WTC11 (cell line): ENCODE measurements at regions not wholly inside any gene's neighbourhood (a gene's known extent, or its start where the extent isn't known, plus 50 kb on each side); places are given as distances from the start of the nearest gene placed in this dataset.

ENCODE experiments used
- ATAC-seq: fragments of 200-7000 bp; cut with Tn5 transposase; 2 replicates; pipeline ENCODE4 v1.10.0; 2021; ENCODE audit warnings: mild to moderate bottlenecking, moderate library complexity
- CTCF ChIA-PET: fragments of 300-600 bp; sonication (Branson Sonifier 250); formaldehyde crosslinking; loops from one replicate; lab custom pipeline; 2021; ENCODE audit warnings: antibody characterized with exemption; lab: Charles Lee
- POLR2A ChIA-PET: fragments of 350-600 bp; sonication (Branson Sonifier 250); formaldehyde crosslinking; loops from one replicate; lab custom pipeline; 2021; ENCODE audit warnings: antibody characterized with exemption; lab: Charles Lee
- DNase-seq: peaks from one replicate; pipeline ENCODE4 v3.0.0; 2021; ENCODE audit warnings: low spot score
- H3K27ac Mint-ChIP-seq: 2 replicates; pipeline ENCODE4 v1.8.0; 2021; ENCODE audit warnings: mixed read lengths
- H3K27me3 Mint-ChIP-seq: 2 replicates; pipeline ENCODE4 v1.8.0; 2021; ENCODE audit warnings: low read depth, mild to moderate bottlenecking, moderate library complexity, mixed read lengths
- H3K36me3 Mint-ChIP-seq: 2 replicates; pipeline ENCODE4 v1.8.0; 2021; ENCODE audit warnings: mixed read lengths
- H3K4me1 Mint-ChIP-seq: 2 replicates; pipeline ENCODE4 v1.8.0; 2022; ENCODE audit warnings: mixed read lengths
- H3K4me3 Mint-ChIP-seq: 2 replicates; pipeline ENCODE4 v1.8.0; 2021; ENCODE audit warnings: mild to moderate bottlenecking, moderate library complexity, mixed read lengths
- H3K9me3 Mint-ChIP-seq: 2 replicates; pipeline ENCODE4 v1.8.0; 2021; ENCODE audit warnings: mixed read lengths
- ATF2 ChIP-seq: sonication (generic); formaldehyde crosslinking; IDR thresholded peaks from 2 replicates; pipeline ENCODE4 v1.8.1; 2022; ENCODE audit warnings: low read depth, missing genetic modification reagents, borderline replicate concordance
- ATF6 ChIP-seq: sonication (generic); formaldehyde crosslinking; IDR thresholded peaks from 2 replicates; pipeline ENCODE4 v1.8.1; 2023; ENCODE audit warnings: mild to moderate bottlenecking, missing genetic modification reagents
- CTCF ChIP-seq: fragments of 200-600 bp; IDR thresholded peaks from 2 replicates; pipeline ENCODE4 v1.8.0; 2022; ENCODE audit warnings: antibody characterized with exemption
- E2F1 ChIP-seq: sonication (generic); formaldehyde crosslinking; IDR thresholded peaks from 2 replicates; pipeline ENCODE4 v1.8.0; 2022; ENCODE audit warnings: mild to moderate bottlenecking, missing genetic modification reagents
- FOXK1 ChIP-seq: sonication (generic); formaldehyde crosslinking; IDR thresholded peaks from 2 replicates; pipeline ENCODE4 v1.8.0; 2022; ENCODE audit warnings: mild to moderate bottlenecking, moderate library complexity, missing genetic modification reagents
- JUN ChIP-seq: sonication (generic); formaldehyde crosslinking; IDR thresholded peaks from 2 replicates; pipeline ENCODE4 v1.8.0; 2023; ENCODE audit warnings: mild to moderate bottlenecking, missing genetic modification reagents
- KAT7 ChIP-seq: sonication (generic); formaldehyde crosslinking; IDR thresholded peaks from 2 replicates; pipeline ENCODE4 v1.8.1; 2023; ENCODE audit warnings: missing genetic modification reagents, mild to moderate bottlenecking, borderline replicate concordance
- MYBL2 ChIP-seq: sonication (generic); formaldehyde crosslinking; IDR thresholded peaks from 2 replicates; pipeline ENCODE4 v1.8.1; 2023; ENCODE audit warnings: mild to moderate bottlenecking, moderate library complexity, missing genetic modification reagents
- NFYB ChIP-seq: sonication (generic); formaldehyde crosslinking; conservative IDR thresholded peaks from 2 replicates; pipeline ENCODE4 v1.8.0; 2022; ENCODE audit warnings: low read depth, missing genetic modification reagents
- NR2C2 ChIP-seq: sonication (generic); formaldehyde crosslinking; IDR thresholded peaks from 2 replicates; pipeline ENCODE4 v1.8.0; 2022; ENCODE audit warnings: mild to moderate bottlenecking, missing genetic modification reagents
- USF1 ChIP-seq: sonication (generic); formaldehyde crosslinking; IDR thresholded peaks from 2 replicates; pipeline ENCODE4 v1.8.0; 2022; ENCODE audit warnings: mild to moderate bottlenecking, missing genetic modification reagents
- USF2 ChIP-seq: sonication (generic); formaldehyde crosslinking; IDR thresholded peaks from 2 replicates; pipeline ENCODE4 v1.8.1; 2023; ENCODE audit warnings: mild to moderate bottlenecking, missing genetic modification reagents, moderate library complexity
- ZSCAN18 ChIP-seq: fragments of 250-450 bp; sonication (Bioruptor Pico); IDR thresholded peaks from 2 replicates; pipeline ENCODE4 v2.1.2; 2022; ENCODE audit warnings: mild to moderate bottlenecking, moderate library complexity

- TF ChIP-seq CTCF (no peak), JUN (CRISPR knock-in tag) (no peak), NR2C2 (no peak)
Observed at GRCh38 chr20:24729896-24730605, 219.0 kb upstream of the CST7 start (continued).

- Mint-ChIP-seq H3K36me3 (no peaks in the 10 kb centered on the region), H3K4me3 (no peak overlapping the region), H3K4me1 (peaks cover 8% of the 10 kb centered on the region), H3K9me3 (peaks cover 7% of the 10 kb centered on the region; the same call in 1 of the 2 replicates), H3K27ac (no peak overlapping the region), H3K27me3 (no peaks in the 10 kb centered on the region)
- no peak for DNase-seq
- ChIA-PET POLR2A (no interaction called here), CTCF (interaction anchor here (0.6 kb wide), 1 partner anchor 51 kb away, joined by 3 read pairs; no protein-coding TSS in a partner anchor)
- TF ChIP-seq USF2 = no peak
- TF ChIP-seq ZSCAN18 (CRISPR knock-in tag) = no peak
- TF ChIP-seq KAT7 (CRISPR knock-in tag) = no peak
- TF ChIP-seq MYBL2 = no peak
- TF ChIP-seq FOXK1 (CRISPR knock-in tag) = no peak
- no peak for TF ChIP-seq NFYB (CRISPR knock-in tag)
- no peak for TF ChIP-seq E2F1 (CRISPR knock-in tag)
- no peak for ATAC-seq
Observed at GRCh38 chr20:24730750-24731149, 218.3 kb upstream of the CST7 start.

- Mint-ChIP-seq H3K4me3 (no peak overlapping the region), H3K27me3 (no peaks in the 10 kb centered on the region), H3K36me3 (no peaks in the 10 kb centered on the region), H3K4me1 (peaks cover 8% of the 10 kb centered on the region), H3K27ac (no peak overlapping the region), H3K9me3 (peaks cover 7% of the 10 kb centered on the region; the same call in 1 of the 2 replicates)
- TF ChIP-seq ATF2 (no peak), ATF6 (no peak), USF1 (no peak)
- POLR2A ChIA-PET = no interaction called here
- ATAC-seq = no peak
- no peak for DNase-seq
- CTCF ChIA-PET = no interaction called here
Observed at GRCh38 chr20:24731312-24731711, 217.8 kb upstream of the CST7 start.
